ENCODE measurements at regions not wholly inside any gene's neighbourhood (a gene's known extent, or its start where the extent isn't known, plus 50 kb on each side); places are given as distances from the start of the nearest gene placed in this dataset.
A peak's percentile ranks its signal among the peaks of the same experiment; 100 is the strongest.

DNA sequence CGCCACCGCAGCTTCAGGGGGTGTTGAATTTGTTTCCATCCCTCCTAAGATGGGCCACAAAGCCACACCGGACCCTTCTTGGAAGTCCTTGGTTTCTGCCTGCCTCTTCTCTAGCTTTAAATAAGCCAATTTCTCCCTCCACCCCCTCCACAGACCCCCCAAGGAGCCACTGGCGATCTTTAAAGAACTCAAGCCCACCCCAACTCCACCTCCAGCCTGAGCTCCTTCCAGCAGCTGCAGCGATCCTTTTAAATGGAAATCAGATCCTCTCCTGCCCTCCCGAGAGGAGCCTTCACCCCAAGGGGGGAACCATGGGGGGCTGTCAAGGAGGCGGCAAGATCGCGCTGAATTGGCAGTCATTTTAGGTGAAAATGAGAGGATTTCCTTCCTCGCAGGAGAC, 133.1 kb downstream of the NCOR2 start:
- CTCF ChIA-PET, result no interaction called here
- no TSS peak for BruUV-seq (replicated peaks)
- Mint-ChIP-seq H3K9me3 (ENCODE audit: low read depth, unreplicated experiment) (no peaks in the 10 kb centered on the region), H3K4me1 (ENCODE audit: low read depth, unreplicated experiment) (peaks cover 9% of the 10 kb centered on the region), H3K27ac (ENCODE audit: unreplicated experiment) (no peak overlapping the region), H3K36me3 (ENCODE audit: insufficient read depth, unreplicated experiment) (peaks cover 15% of the 10 kb centered on the region), H3K4me3 (ENCODE audit: low read depth, unreplicated experiment) (no peak overlapping the region), H3K27me3 (ENCODE audit: unreplicated experiment) (no peaks in the 10 kb centered on the region)
- TF ChIP-seq, protein P1, sequence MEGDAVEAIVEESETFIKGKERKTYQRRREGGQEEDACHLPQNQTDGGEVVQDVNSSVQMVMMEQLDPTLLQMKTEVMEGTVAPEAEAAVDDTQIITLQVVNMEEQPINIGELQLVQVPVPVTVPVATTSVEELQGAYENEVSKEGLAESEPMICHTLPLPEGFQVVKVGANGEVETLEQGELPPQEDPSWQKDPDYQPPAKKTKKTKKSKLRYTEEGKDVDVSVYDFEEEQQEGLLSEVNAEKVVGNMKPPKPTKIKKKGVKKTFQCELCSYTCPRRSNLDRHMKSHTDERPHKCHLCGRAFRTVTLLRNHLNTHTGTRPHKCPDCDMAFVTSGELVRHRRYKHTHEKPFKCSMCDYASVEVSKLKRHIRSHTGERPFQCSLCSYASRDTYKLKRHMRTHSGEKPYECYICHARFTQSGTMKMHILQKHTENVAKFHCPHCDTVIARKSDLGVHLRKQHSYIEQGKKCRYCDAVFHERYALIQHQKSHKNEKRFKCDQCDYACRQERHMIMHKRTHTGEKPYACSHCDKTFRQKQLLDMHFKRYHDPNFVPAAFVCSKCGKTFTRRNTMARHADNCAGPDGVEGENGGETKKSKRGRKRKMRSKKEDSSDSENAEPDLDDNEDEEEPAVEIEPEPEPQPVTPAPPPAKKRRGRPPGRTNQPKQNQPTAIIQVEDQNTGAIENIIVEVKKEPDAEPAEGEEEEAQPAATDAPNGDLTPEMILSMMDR (IDR thresholded peaks at IDR 0.05; ENCODE audit: unreplicated experiment), result no peak
- intact Hi-C loops (cut with micrococcal nuclease; ENCODE audit: unreplicated experiment), result no loop called here
- no peak for DNase-seq

GRCh38 chr12:124433879-124434278, 133.5 kb downstream of the NCOR2 start:
- intact Hi-C loops (cut with micrococcal nuclease; ENCODE audit: unreplicated experiment), result no loop called here
- CTCF ChIA-PET, result no interaction called here
- DNase-seq, result no peak
- Mint-ChIP-seq H3K36me3 (ENCODE audit: insufficient read depth, unreplicated experiment) (peaks cover 15% of the 10 kb centered on the region), H3K9me3 (ENCODE audit: low read depth, unreplicated experiment) (no peaks in the 10 kb centered on the region), H3K4me1 (ENCODE audit: low read depth, unreplicated experiment) (peaks cover 9% of the 10 kb centered on the region), H3K4me3 (ENCODE audit: low read depth, unreplicated experiment) (no peak overlapping the region), H3K27ac (ENCODE audit: unreplicated experiment) (no peak overlapping the region), H3K27me3 (ENCODE audit: unreplicated experiment) (no peaks in the 10 kb centered on the region)
- BruUV-seq (replicated peaks), result no TSS peak
- TF ChIP-seq, protein P1 (IDR thresholded peaks at IDR 0.05; ENCODE audit: unreplicated experiment), result no peak

DNA sequence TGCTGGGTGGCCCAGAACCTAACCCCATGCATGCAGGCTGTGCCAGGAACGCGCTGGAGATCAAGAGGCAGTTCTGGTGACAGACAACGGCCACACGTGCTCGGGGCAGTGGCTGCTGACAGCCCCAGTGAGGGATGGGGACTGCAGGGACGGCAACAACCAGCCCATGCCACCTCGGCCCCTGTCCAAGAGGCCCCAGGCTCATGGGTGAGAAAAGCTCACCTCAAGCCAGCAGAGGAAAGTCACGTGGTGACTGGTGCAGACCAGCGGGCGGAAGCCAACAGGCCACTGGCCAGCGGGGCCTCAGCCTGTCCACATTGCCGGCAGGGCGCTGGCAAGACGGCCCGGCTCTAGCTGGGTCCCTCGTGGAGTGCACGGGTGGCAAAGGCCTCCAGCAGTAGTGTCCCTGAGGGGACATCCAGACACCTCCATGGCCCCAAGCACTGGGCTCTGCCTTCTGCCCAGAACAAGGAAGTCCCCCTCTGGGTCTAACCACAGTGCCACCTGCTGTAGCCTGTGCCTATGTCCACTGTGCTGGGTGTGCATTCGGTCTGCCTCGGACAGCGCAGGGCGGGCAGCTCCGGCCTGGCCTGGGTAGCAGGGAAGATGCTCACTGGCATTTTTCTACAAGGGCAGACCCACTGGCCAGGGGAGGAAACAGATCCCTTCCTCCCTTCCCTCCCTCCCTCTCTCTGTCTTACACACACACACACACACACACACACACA, 134.1 kb downstream of the NCOR2 start:
- Mint-ChIP-seq H3K27ac (ENCODE audit: unreplicated experiment) (no peak overlapping the region), H3K36me3 (ENCODE audit: insufficient read depth, unreplicated experiment) (peaks cover 15% of the 10 kb centered on the region), H3K27me3 (ENCODE audit: unreplicated experiment) (no peaks in the 10 kb centered on the region), H3K4me1 (ENCODE audit: low read depth, unreplicated experiment) (peaks cover 9% of the 10 kb centered on the region), H3K9me3 (ENCODE audit: low read depth, unreplicated experiment) (no peaks in the 10 kb centered on the region), H3K4me3 (ENCODE audit: low read depth, unreplicated experiment) (no peak overlapping the region)
- TF ChIP-seq, protein P1 (IDR thresholded peaks at IDR 0.05; ENCODE audit: unreplicated experiment), result no peak
- CTCF ChIA-PET, result no interaction called here
- BruUV-seq (replicated peaks), result no TSS peak
- DNase-seq, result no peak
- intact Hi-C loops (cut with micrococcal nuclease; ENCODE audit: unreplicated experiment), result no loop called here

DNA sequence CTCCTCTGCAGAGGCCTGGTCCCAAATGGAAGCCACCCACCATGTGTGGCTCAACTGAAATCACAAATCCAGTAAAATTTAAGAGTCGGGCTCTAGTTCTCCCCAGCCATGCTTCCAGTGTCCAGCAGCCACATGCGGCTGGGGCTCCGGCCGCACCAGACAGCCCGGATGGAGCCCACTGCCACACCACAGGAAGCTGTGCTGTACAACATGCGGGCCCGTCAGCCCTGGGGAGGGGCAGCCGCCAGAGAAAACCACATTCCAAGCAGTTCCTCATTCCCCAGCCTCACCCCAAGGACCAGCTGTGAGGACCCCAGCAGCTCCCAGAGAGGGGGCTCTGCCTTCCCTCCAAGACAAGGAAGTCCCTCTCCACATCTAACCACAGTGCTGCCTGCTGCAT, 135.0 kb downstream of the NCOR2 start:
- Mint-ChIP-seq H3K9me3 (ENCODE audit: low read depth, unreplicated experiment) (no peaks in the 10 kb centered on the region), H3K4me1 (ENCODE audit: low read depth, unreplicated experiment) (peaks cover 9% of the 10 kb centered on the region), H3K27ac (ENCODE audit: unreplicated experiment) (peak overlapping the region; percentile 11), H3K36me3 (ENCODE audit: insufficient read depth, unreplicated experiment) (peaks cover 20% of the 10 kb centered on the region), H3K4me3 (ENCODE audit: low read depth, unreplicated experiment) (no peak overlapping the region), H3K27me3 (ENCODE audit: unreplicated experiment) (no peaks in the 10 kb centered on the region)
- TF ChIP-seq, protein P1 (IDR thresholded peaks at IDR 0.05; ENCODE audit: unreplicated experiment), result no peak
- BruUV-seq (replicated peaks), result no TSS peak
- intact Hi-C loops (cut with micrococcal nuclease; ENCODE audit: unreplicated experiment), result loop anchor here (1.0 kb wide), 1 partner anchor 9 kb away; no protein-coding TSS in a partner anchor
- CTCF ChIA-PET, result no interaction called here
- no peak for DNase-seq
